AG09319 (cell line): ENCODE measurements at regions not wholly inside any gene's neighbourhood (a gene's known extent, or its start where the extent isn't known, plus 50 kb on each side); places are given as distances from the start of the nearest gene placed in this dataset.
"Not testable (repeated sequence)": the region's sequence is repeated elsewhere in the genome, so short reads cannot be mapped to it uniquely, and the experiment has no call there.

Source experiments
- DNase-seq: peaks from one replicate; pipeline ENCODE4 v3.0.0-alpha.2; 2010; ENCODE audit warnings: low read depth; ENCODE audit errors: extremely low read depth
- TF ChIP-seq, protein P1 (sequence below): IDR thresholded peaks from 2 replicates; pipeline ENCODE4 v1.5.1; 2011; ENCODE audit warnings: low read depth, mild to moderate bottlenecking, inconsistent platforms, low read length, moderate library complexity

DNA sequence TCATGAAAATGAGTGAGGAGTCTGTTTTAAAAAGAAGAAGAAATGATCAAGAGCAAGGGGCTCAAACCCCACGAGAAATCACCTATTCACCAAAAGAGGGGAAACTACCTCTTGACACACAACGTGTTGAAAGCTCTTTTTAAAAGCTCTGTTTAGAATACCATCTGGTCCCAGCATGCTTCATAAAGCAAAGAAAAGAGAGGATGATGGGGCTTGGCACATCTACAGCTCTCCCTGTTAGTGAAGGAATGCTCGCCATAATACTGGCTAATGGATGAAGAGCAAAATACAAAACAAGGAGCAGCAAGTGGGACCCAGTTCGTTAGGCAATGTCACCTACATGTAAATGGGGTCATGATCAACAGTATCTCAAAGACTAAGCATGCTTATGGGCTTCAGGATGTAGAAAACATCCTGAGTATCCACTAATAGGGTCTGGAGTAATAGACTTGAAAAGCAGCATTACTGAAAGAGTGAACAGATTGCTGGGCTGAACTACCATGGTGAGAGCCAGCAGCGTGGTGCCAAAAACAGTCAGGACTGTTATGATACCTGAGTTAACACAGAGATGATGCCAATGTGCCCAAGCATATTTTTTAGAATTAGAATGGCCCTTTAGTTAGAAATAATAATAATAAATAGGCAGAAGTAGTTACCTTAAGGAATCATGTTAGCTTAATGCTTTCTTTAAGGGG lies 159.7 kb upstream of the POU1F1 start:
- TF ChIP-seq, protein P1, sequence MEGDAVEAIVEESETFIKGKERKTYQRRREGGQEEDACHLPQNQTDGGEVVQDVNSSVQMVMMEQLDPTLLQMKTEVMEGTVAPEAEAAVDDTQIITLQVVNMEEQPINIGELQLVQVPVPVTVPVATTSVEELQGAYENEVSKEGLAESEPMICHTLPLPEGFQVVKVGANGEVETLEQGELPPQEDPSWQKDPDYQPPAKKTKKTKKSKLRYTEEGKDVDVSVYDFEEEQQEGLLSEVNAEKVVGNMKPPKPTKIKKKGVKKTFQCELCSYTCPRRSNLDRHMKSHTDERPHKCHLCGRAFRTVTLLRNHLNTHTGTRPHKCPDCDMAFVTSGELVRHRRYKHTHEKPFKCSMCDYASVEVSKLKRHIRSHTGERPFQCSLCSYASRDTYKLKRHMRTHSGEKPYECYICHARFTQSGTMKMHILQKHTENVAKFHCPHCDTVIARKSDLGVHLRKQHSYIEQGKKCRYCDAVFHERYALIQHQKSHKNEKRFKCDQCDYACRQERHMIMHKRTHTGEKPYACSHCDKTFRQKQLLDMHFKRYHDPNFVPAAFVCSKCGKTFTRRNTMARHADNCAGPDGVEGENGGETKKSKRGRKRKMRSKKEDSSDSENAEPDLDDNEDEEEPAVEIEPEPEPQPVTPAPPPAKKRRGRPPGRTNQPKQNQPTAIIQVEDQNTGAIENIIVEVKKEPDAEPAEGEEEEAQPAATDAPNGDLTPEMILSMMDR = no peak
- DNase-seq = no peak

DNA sequence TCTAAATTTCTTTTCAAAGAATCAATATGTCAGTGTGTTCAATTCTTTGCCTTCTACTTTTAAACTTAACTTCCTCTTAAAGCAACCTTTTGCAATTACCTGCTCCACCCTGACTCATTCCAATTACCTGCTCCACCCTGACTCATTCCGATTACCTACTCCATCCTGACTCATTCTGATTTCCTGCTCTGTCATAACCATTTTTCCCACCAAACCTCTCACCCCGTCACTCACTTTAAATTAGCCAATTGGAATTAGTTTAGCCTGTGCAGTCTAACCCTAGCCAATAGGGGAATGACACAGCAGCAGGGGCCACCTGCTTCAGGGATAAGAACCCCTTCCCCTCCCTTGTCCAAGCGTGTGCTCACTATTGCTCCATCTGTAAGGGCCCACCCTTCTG lies 157.1 kb upstream of the POU1F1 start:
- DNase-seq = not testable (repeated sequence)

DNA sequence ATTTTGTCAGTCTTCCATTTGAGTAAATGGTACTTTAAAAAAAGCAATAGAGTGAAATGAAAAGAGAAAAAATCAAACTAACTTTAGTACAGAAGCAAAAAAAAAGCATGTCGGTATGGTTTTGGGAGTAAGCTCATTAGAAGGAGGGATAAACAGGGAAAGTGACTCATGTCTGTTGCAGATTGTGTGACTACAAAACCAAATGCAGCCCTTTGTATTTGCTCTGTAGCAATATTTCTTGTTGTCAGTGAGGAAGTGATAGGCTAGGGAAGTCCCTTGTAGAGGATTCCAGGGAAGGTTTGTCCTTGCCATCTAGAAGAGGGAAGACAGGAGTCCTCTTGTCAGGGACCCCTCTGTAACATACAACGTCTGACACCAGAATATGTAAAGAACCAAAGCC lies 150.5 kb upstream of the POU1F1 start:
- TF ChIP-seq, protein P1 = no peak
- DNase-seq = no peak

DNA sequence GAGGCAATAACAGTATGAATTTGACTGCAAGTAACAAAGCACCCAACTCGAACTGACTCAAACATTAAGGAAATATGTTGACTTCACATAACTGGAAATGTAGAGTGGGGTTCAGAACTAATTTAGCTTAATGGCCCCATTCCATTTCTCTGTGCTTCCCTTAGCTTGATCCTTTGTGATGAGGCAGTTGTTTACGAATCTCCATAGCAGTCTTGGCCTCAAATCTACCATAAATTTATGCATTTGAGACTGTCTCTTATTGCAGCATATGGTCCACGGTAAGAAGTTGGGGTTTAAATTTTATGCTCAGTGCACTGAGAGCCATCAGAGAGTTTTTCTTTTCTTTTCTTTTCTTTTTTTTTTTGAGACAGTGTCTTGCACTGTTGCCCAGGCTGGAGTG lies 148.7 kb upstream of the POU1F1 start:
- TF ChIP-seq, protein P1 = no peak
- no peak for DNase-seq

DNA sequence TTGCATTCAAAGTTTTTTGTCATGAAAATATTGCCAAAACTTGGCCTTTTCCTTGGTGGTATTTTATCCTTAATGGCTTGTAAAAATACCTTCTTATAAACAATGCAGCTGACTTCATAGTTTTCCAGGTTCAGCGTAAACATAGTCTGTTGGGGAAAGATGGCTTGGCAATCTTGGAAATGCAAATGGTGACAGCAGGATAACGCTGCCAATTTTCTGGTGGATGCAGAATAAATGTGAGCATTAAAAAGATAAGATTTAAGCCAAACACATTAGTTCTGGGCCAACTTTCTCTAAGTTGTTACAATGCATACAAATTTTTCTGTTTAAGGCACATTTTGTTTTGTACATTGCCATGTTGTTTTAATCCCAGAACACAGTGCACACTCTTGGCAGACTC lies 147.0 kb upstream of the POU1F1 start:
- TF ChIP-seq, protein P1 = no peak
- DNase-seq = no peak

DNA sequence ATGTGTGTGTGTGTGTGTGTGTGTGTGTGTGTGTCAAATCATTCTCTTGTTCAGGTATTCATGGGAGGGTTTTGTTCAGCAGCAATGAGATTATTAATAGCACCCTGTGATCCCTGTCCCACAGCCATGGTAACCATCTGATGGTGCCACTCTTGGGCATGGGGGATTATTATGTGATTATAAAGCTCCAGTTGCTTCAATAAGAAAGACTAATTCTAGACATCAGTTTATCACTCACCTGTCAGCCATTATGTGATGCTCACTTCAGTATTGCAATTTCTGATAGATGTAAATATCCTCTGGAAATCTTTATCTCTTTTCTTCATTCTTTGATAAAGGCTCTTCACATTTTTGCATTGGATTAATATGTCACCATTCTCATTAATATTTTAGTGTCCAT lies 145.9 kb upstream of the POU1F1 start:
- DNase-seq = no peak
- TF ChIP-seq, protein P1 = no peak

DNA sequence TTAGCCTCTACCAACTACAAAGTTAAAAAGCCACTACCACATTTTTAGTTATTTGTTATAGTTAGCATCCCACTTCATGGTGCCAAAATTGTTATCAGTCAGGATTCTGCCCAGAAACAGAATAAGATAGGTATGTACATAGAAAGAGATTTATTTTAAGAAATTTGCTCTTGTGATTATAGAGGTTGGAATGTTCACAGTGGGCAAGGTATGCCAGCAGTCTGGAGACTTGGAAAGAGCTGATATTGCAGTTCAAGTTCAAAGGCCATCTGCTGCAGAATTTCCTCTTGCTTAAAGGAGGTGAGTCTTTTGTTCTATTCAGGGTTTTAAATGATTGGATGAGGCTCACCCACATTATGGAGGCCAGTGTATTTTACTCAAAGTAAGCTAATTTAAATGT lies 143.8 kb upstream of the POU1F1 start:
- TF ChIP-seq, protein P1 = no peak
- no peak for DNase-seq

DNA sequence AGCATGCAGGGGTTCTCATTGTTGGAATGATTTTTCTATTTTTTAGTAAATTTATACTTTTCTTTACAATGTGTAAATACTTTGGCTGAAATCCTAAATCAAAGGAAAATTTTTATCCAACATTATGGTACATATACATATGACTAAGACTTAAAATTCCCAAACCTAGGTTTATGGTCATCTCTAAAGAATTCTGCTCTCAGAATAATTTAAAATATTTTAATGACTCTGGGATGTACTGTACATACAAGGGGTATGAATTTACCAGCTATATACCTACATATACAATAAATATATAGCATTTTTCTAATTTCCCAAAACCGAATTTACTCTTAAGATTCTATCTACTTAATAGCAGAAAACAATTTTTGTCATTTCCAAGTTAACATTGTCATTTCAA lies 137.9 kb upstream of the POU1F1 start:
- TF ChIP-seq, protein P1 = no peak
- no peak for DNase-seq
